ENCODE measurements at regions not wholly inside any gene's neighbourhood (a gene's known extent, or its start where the extent isn't known, plus 50 kb on each side); places are given as distances from the start of the nearest gene placed in this dataset.
"Not testable (repeated sequence)": the region's sequence is repeated elsewhere in the genome, so short reads cannot be mapped to it uniquely, and the experiment has no call there.

DNA sequence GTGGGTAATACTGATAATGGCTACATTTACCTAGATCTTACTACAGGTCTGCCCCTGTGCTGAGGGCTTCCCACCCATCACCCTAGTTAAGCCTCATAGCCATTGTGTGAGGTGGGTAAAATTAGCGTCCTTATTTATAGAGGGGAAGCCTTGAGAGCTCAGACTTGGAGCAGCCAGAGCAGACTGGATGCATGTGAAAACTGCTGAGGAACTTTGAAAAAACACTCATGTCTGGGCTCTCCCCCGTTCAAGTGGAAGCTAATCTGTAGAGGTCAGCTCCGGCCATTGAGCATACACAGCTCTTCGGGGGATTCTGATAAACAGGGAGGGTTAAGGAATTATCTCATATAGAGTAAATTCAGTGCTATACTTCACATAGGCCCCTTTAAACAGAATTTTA lies 389.7 kb downstream of the RPS6KC1 start:
- Histone ChIP-seq H3K9me3 (ENCODE audit: control insufficient read depth, low read length) (no peaks in the 10 kb centered on the region), H3K27ac (ENCODE audit: low read length) (no peak overlapping the region), H3K4me1 (ENCODE audit: control insufficient read depth, insufficient read depth, low read length) (no peaks in the 10 kb centered on the region), H3K27me3 (ENCODE audit: control insufficient read depth, insufficient read depth) (no peaks in the 10 kb centered on the region), H3K4me3 (ENCODE audit: low read length) (no peak overlapping the region)
- DNase-seq (no peak), ATAC-seq (no peak)
- WGBS: 21% methylated on average over 4 of the region's 4 CpGs
- intact Hi-C loops (cut with DNase I): no loop called here

DNA sequence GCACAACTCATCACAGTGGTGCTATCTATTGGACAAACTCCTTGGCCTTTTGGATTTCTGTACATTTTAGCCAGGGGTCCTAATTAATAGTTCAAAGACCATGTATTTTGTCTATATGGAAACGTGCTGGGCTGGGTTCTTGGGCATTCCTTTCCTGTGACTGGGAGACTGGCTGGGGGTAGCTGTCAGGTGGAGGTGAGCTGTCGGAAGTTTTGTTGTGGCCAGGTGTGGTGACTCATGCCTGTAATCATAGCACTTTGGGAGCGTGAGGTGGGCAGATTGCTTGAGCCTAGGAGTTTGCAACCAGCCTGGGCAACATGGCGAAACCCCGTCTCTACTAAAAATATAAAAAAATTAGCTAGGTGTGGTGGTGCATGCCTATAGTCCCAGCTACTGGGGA lies 392.4 kb downstream of the RPS6KC1 start:
- intact Hi-C loops (cut with DNase I): no loop called here
- no peaks in the 10 kb centered on the region for H3K27me3 ChIP-seq (ENCODE audit: control insufficient read depth, insufficient read depth)
- ATAC-seq (no peak), DNase-seq (no peak)
- H3K9me3 ChIP-seq (ENCODE audit: control insufficient read depth, low read length): no peaks in the 10 kb centered on the region
- no peak overlapping the region for H3K27ac ChIP-seq (ENCODE audit: low read length)
- WGBS: 91% methylated on average over 5 of the region's 5 CpGs
- H3K4me1 ChIP-seq (ENCODE audit: control insufficient read depth, insufficient read depth, low read length): no peaks in the 10 kb centered on the region
- H3K4me3 ChIP-seq (ENCODE audit: low read length): no peak overlapping the region

DNA sequence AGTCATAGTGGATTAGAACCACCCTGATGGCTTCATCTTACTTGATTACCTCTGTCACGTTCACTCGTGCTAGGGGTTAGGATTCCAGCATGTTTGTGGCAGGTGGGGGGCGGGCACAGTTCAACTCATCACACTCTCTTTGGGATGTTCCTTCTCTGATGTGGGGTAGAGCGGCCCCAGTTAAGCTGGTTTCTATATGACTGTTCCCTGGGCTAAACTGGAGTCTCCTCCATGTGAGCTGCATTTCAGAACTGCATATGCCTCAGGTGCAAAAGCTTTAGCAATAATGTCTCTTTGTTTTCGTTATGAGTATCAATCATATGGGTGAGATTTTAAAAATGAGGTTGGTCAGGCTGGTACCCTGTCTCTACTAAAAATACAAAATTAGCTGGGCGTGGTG lies 393.2 kb downstream of the RPS6KC1 start:
- Histone ChIP-seq H3K4me1 (ENCODE audit: control insufficient read depth, insufficient read depth, low read length) (no peaks in the 10 kb centered on the region), H3K27me3 (ENCODE audit: control insufficient read depth, insufficient read depth) (no peaks in the 10 kb centered on the region), H3K9me3 (ENCODE audit: control insufficient read depth, low read length) (no peaks in the 10 kb centered on the region), H3K27ac (ENCODE audit: low read length) (no peak overlapping the region), H3K4me3 (ENCODE audit: low read length) (no peak overlapping the region)
- intact Hi-C loops (cut with DNase I): no loop called here
- no peak for DNase-seq
- no peak for ATAC-seq
- 78% methylated on average over 6 of the region's 6 CpGs for WGBS

DNA sequence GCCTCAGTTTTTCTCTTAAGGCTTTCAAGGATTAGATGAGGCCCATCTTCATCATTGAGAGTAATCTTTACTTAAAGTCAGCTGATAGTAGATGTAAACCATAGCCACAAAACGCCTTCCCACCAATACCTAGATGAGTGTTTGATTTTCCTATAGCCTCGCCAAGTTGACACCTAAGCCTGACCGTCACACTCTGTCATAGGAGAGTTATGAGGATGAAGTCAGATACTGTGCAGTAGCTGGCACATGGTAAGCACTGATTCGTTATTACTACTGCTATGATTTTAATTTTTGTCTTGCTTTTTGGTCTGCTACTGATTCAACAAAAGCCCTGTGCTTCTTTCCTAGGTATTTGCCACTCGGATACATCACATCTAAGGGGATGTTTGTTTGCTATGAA lies 395.5 kb downstream of the RPS6KC1 start:
- Histone ChIP-seq H3K27me3 (ENCODE audit: control insufficient read depth, insufficient read depth) (no peaks in the 10 kb centered on the region), H3K4me1 (ENCODE audit: control insufficient read depth, insufficient read depth, low read length) (no peaks in the 10 kb centered on the region), H3K27ac (ENCODE audit: low read length) (no peak overlapping the region), H3K9me3 (ENCODE audit: control insufficient read depth, low read length) (no peaks in the 10 kb centered on the region), H3K4me3 (ENCODE audit: low read length) (no peak overlapping the region)
- ATAC-seq: no peak
- no peak for DNase-seq
- 74% methylated on average over 5 of the region's 5 CpGs for WGBS
- intact Hi-C loops (cut with DNase I): no loop called here

DNA sequence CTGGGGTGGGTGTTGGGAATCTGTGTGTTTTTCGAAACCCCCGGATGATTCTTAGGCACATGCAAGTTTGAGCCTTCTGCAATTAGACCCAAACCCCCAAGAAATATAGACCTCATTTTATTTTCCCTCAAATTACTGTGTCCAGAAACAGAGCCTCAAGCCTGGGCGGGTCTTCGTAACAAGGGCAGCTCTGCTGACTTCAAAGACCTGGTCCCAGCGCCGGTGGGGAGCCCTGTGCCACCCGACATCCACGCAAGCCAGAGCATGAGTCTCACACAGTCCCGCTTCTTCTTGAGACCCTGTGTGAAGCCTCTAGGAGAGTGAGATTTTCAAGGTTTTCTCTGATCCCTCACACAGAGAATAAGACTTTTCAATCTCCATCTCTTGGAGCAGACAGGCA lies 397.3 kb downstream of the RPS6KC1 start:
- 95% methylated on average over 9 of the region's 9 CpGs for WGBS
- H3K27me3 ChIP-seq (ENCODE audit: control insufficient read depth, insufficient read depth): no peaks in the 10 kb centered on the region
- H3K4me1 ChIP-seq (ENCODE audit: control insufficient read depth, insufficient read depth, low read length): no peaks in the 10 kb centered on the region
- ATAC-seq (no peak), DNase-seq (no peak)
- H3K4me3 ChIP-seq (ENCODE audit: low read length): no peak overlapping the region
- intact Hi-C loops (cut with DNase I): no loop called here
- no peaks in the 10 kb centered on the region for H3K9me3 ChIP-seq (ENCODE audit: control insufficient read depth, low read length)
- no peak overlapping the region for H3K27ac ChIP-seq (ENCODE audit: low read length)

DNA sequence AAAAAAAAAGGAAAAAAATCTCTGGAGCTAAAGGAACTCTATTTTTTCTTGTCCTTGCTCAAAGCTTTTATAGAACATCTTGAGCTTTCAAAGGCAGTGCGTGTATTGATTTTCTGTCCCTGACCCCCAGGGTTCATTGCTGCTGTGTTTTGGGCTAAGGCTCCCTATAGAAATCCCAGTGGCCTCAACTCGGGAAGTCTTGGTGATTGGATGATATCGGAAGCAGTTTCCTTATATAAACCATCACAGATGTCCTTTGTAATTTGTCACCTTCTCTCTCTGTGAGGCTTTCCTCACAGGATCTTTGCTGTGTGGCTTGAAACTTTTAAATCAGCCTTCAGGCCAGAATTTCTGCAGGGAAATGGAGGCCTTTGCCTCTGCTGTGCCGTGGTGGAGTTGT lies 397.7 kb downstream of the RPS6KC1 start:
- WGBS: 50% methylated on average over 4 of the region's 4 CpGs
- Histone ChIP-seq H3K27ac (ENCODE audit: low read length) (no peak overlapping the region), H3K9me3 (ENCODE audit: control insufficient read depth, low read length) (no peaks in the 10 kb centered on the region), H3K4me1 (ENCODE audit: control insufficient read depth, insufficient read depth, low read length) (no peaks in the 10 kb centered on the region), H3K27me3 (ENCODE audit: control insufficient read depth, insufficient read depth) (no peaks in the 10 kb centered on the region), H3K4me3 (ENCODE audit: low read length) (no peak overlapping the region)
- intact Hi-C loops (cut with DNase I): no loop called here
- DNase-seq (no peak), ATAC-seq (no peak)

DNA sequence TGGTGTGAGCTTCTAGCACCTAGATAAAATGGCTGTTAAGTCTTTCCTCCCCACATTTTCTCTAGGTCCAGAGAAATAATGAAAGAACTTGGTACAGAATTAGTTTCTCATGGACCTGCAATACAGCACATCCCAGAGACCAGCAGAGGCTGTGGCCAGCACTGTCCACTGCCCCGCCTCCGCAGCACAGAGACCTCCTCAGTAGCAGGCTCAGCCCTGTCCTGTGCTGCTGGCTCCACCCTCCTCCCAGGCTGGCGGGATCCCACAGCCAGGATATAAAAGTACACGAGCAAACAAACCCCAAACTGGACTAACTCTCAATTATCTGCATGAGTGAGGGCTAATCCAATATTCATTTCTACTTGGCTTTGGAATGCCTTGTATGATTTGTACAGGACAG lies 401.5 kb downstream of the RPS6KC1 start:
- H3K4me1 ChIP-seq (ENCODE audit: control insufficient read depth, insufficient read depth, low read length): peaks cover 1% of the 10 kb centered on the region
- no peak for DNase-seq
- H3K4me3 ChIP-seq (ENCODE audit: low read length): no peak overlapping the region
- H3K9me3 ChIP-seq (ENCODE audit: control insufficient read depth, low read length): no peaks in the 10 kb centered on the region
- H3K27ac ChIP-seq (ENCODE audit: low read length): no peak overlapping the region
- H3K27me3 ChIP-seq (ENCODE audit: control insufficient read depth, insufficient read depth): no peaks in the 10 kb centered on the region
- intact Hi-C loops (cut with DNase I): no loop called here
- ATAC-seq: no peak
- 66% methylated on average over 4 of the region's 4 CpGs for WGBS

DNA sequence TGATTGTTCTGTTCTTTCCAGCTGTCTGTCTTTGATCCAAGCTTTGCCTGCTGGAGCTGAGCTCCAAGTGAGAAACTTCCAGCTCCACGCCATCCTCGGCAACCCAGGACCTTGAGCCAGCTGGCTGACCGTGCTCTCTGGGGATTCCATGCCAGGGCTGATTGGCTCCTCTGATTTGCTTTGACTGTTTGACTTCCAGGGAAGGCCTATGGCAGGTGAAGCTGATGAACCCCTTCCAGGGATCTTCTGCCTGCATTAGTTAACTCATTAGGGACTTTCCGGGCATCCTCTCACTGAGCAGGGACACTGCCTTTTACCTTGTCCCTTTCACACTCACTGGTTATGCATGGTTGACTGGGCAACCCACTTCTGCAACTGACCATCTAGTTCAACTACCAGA lies 406.1 kb downstream of the RPS6KC1 start:
- Histone ChIP-seq H3K4me3 (ENCODE audit: low read length) (no peak overlapping the region), H3K27me3 (ENCODE audit: control insufficient read depth, insufficient read depth) (no peaks in the 10 kb centered on the region), H3K4me1 (ENCODE audit: control insufficient read depth, insufficient read depth, low read length) (peaks cover 1% of the 10 kb centered on the region), H3K27ac (ENCODE audit: low read length) (no peak overlapping the region), H3K9me3 (ENCODE audit: control insufficient read depth, low read length) (no peaks in the 10 kb centered on the region)
- WGBS: 38% methylated on average over 4 of the region's 4 CpGs
- peak; percentile 40 to 65 (median 54) for DNase-seq
- ATAC-seq: peak; percentile 61 to 80
- intact Hi-C loops (cut with DNase I): no loop called here

DNA sequence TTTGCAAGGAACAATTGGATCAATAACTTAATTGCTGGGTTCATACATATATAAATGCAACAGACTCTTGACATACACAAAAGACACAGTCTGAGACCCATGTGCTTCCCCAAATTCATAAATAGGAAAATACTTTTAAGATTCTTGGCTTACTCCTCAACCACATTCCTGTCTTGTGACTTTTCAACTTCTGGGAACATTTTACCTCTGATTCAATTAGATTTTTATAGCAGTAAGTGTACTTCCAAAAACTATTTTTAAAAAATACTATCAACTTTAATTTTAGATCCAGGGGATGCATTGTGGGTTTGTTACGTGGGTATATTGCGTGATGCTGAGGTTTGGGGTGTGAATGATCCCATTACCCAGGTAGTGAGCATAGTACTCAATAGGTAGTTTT lies 406.7 kb downstream of the RPS6KC1 start:
- 55% methylated on average over 2 of the region's 2 CpGs for WGBS
- intact Hi-C loops (cut with DNase I): no loop called here
- peaks cover 1% of the 10 kb centered on the region for H3K4me1 ChIP-seq (ENCODE audit: control insufficient read depth, insufficient read depth, low read length)
- DNase-seq (no peak), ATAC-seq (no peak)
- H3K4me3 ChIP-seq (ENCODE audit: low read length): no peak overlapping the region
- no peaks in the 10 kb centered on the region for H3K9me3 ChIP-seq (ENCODE audit: control insufficient read depth, low read length)
- H3K27me3 ChIP-seq (ENCODE audit: control insufficient read depth, insufficient read depth): no peaks in the 10 kb centered on the region
- H3K27ac ChIP-seq (ENCODE audit: low read length): no peak overlapping the region

DNA sequence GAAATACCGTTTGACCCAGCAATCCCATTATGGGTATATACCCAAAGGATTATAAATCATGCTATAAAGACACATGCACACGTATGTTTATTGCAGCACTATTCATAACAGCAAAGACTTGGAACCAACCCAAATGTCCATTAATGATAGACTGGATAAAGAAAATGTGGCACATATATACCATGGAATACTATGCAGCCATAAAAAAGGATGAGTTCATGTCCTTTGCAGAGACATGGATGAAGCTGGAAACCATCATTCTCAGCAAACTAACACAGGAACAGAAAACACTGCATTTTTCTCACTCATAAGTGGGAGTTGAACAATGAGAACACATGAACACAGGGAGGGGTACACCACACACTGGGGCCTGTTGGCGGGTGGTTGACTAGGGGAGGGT lies 411.3 kb downstream of the RPS6KC1 start:
- ATAC-seq; H3K4me1 ChIP-seq (ENCODE audit: control insufficient read depth, insufficient read depth, low read length); H3K27ac ChIP-seq (ENCODE audit: low read length); H3K27me3 ChIP-seq (ENCODE audit: control insufficient read depth, insufficient read depth); DNase-seq; H3K4me3 ChIP-seq (ENCODE audit: low read length); H3K9me3 ChIP-seq (ENCODE audit: control insufficient read depth, low read length); intact Hi-C loops (cut with DNase I): not testable (repeated sequence)
- 93% methylated on average over 3 of the region's 3 CpGs for WGBS

DNA sequence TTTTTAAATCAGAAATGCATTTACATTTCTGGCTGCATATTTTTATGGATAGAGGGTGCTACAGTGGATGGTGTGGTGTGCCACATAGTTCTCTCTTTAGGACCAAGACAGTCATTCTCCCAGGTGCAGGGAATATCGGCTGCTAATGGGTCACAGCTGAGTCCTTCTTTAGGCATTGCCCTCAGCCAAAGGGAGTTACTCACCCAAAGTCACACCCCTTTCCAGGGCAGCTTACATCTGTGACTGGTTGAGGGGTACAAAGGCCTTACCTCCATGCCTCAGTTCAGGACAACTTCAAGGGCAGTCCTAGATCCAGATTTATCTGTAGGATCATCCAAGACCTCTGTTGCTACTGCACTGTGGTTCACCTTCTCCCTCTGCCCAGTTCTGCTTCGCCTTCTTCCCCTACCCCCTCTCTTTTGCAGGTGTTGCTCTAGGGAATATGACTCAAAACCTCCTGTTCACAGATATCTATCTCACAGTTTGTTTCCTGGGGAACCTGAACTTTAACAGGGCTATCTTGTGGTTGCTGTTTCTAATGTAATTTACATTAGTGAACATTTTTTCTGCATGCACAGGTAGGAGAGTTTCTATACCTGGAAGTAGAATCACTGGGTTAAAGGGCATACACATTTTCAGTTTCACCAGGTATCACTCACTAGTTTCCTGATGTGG lies 413.9 kb downstream of the RPS6KC1 start:
- no peaks in the 10 kb centered on the region for H3K4me1 ChIP-seq (ENCODE audit: control insufficient read depth, insufficient read depth, low read length)
- H3K9me3 ChIP-seq (ENCODE audit: control insufficient read depth, low read length): no peaks in the 10 kb centered on the region
- no peak overlapping the region for H3K27ac ChIP-seq (ENCODE audit: low read length)
- intact Hi-C loops (cut with DNase I): no loop called here
- WGBS: 81% methylated on average over 2 of the region's 2 CpGs
- H3K27me3 ChIP-seq (ENCODE audit: control insufficient read depth, insufficient read depth): no peaks in the 10 kb centered on the region
- H3K4me3 ChIP-seq (ENCODE audit: low read length): no peak overlapping the region
- DNase-seq (no peak), ATAC-seq (no peak)

DNA sequence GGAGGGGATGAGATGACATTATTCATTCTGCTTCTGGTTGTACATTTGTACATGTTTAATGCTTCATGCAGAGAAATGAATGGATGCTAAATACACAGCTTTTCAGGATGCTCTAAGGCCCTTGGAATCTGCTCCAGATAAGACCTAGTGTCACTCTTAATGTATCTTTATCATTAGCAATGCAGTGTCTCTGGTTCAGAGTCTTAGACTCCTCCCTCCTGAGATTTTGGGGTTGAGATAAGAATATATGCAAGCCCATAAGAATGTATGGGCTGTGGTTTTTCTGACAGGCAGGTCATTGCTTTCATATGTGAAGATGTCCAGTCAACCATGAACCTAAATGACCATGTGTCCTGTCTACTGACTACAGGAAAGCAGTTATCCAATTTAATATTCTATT lies 415.5 kb downstream of the RPS6KC1 start:
- no peaks in the 10 kb centered on the region for H3K27me3 ChIP-seq (ENCODE audit: control insufficient read depth, insufficient read depth)
- no peaks in the 10 kb centered on the region for H3K4me1 ChIP-seq (ENCODE audit: control insufficient read depth, insufficient read depth, low read length)
- intact Hi-C loops (cut with DNase I): no loop called here
- no peak for DNase-seq
- ATAC-seq: no peak
- H3K4me3 ChIP-seq (ENCODE audit: low read length): no peak overlapping the region
- no peak overlapping the region for H3K27ac ChIP-seq (ENCODE audit: low read length)
- no peaks in the 10 kb centered on the region for H3K9me3 ChIP-seq (ENCODE audit: control insufficient read depth, low read length)

All from right cardiac atrium (tissue), 5 donors.